B cell (primary cell): ENCODE measurements at regions not wholly inside any gene's neighbourhood (a gene's known extent, or its start where the extent isn't known, plus 50 kb on each side); places are given as distances from the start of the nearest gene placed in this dataset.

ENCODE experiments used
- ATAC-seq: fragments of 200-7000 bp; cut with Tn5 transposase; one replicate; pipeline ENCODE4 v1.10.0; 2021; ENCODE audit warnings: low read depth, mild to moderate bottlenecking, moderate number of reproducible peaks, moderate library complexity
- CTCF ChIA-PET: fragments of 350-600 bp; sonication (Branson Sonifier 250); formaldehyde crosslinking; loops from one replicate; lab custom pipeline; 2021; ENCODE audit warnings: antibody characterized with exemption, inconsistent platforms; lab: Charles Lee
- POLR2A ChIA-PET: fragments of 350-600 bp; sonication (Branson Sonifier 250); formaldehyde crosslinking; loops from one replicate; lab custom pipeline; 2021; ENCODE audit warnings: antibody characterized with exemption; lab: Charles Lee
- DNase-seq: peaks from one replicate; pipeline ENCODE4 v3.0.0; 2013
- H2AFZ ChIP-seq: 2 replicates; pipeline ENCODE4 v1.6.1; 2012; ENCODE audit warnings: mild to moderate bottlenecking, low read depth, low read length; ENCODE audit not compliant: insufficient read depth, poor library complexity, severe bottlenecking
- H3K27ac ChIP-seq, 2 donors: 1 replicate in 1 of 2; 2 replicates in 1 of 2; pipeline ENCODE4 v1.5.1; 2012 to 2013; ENCODE audit warnings: low read length in 2 of 2, mild to moderate bottlenecking in 2 of 2, moderate library complexity in 1 of 2
- H3K27me3 ChIP-seq, 4 experiments: fragments of 200-600 bp in 1 of 4; sonication (generic) in 1 of 4; replicated peaks in 1 of 4; 1 replicate in 2 of 4; 2 replicates in 2 of 4; pipeline versions ENCODE4 v1.6.1 to v1.7.0; 2013 to 2016; ENCODE audit warnings: low read length in 3 of 4, mild to moderate bottlenecking in 2 of 4, mixed read lengths in 1 of 4, moderate library complexity in 1 of 4; ENCODE audit not compliant: insufficient read depth in 4 of 4, control insufficient read depth in 3 of 4; ENCODE audit errors: control extremely low read depth in 1 of 4
- H3K36me3 ChIP-seq, 2 experiments: replicated peaks in 1 of 2; 1 replicate in 1 of 2; 2 replicates in 1 of 2; pipeline versions ENCODE4 v1.6.1 to v1.7.1; 2013; ENCODE audit warnings: low read length in 1 of 2; ENCODE audit not compliant: insufficient read depth in 2 of 2, control insufficient read depth in 1 of 2; ENCODE audit errors: control extremely low read depth in 1 of 2, extremely low read depth in 1 of 2
- H3K4me1 ChIP-seq, 2 donors: fragments of 200-600 bp in 1 of 2; sonication (generic) in 1 of 2; 1 replicate in 1 of 2; 2 replicates in 1 of 2; pipeline versions ENCODE4 v1.5.1 to v1.6.1; 2013 to 2017; ENCODE audit warnings: low read length in 2 of 2; ENCODE audit not compliant: control insufficient read depth in 2 of 2, insufficient read depth in 2 of 2
- H3K4me2 ChIP-seq: replicated peaks from 2 replicates; pipeline ENCODE3; 2012; ENCODE audit warnings: mild to moderate bottlenecking, low read depth, low read length; ENCODE audit not compliant: poor library complexity, severe bottlenecking
- H3K4me3 ChIP-seq, 5 experiments: fragments of 200-600 bp in 1 of 5; sonication (generic) in 1 of 5; 1 replicate in 3 of 5; 2 replicates in 2 of 5; pipeline versions ENCODE4 v1.5.1 to v1.7.0; 2011 to 2016; ENCODE audit warnings: low read length in 4 of 5, mild to moderate bottlenecking in 4 of 5, low read depth in 2 of 5, control low read depth in 1 of 5, moderate library complexity in 1 of 5; ENCODE audit not compliant: insufficient read depth in 1 of 5; ENCODE audit errors: control extremely low read depth in 1 of 5, extremely low read depth in 1 of 5
- H3K79me2 ChIP-seq: fragments of 200-600 bp; sonication (generic); one replicate; pipeline ENCODE4 v1.6.0; 2016; ENCODE audit warnings: low read length; ENCODE audit not compliant: control insufficient read depth, insufficient read depth
- H3K9ac ChIP-seq: fragments of 200-600 bp; sonication (generic); 2 replicates; pipeline ENCODE4 v1.6.1; 2017; ENCODE audit warnings: mild to moderate bottlenecking, low read length, moderate library complexity
- H3K9me3 ChIP-seq, 3 donors: one replicate each; pipeline versions ENCODE4 v1.6.1 to v1.7.1; 2013; ENCODE audit warnings: low read length in 2 of 3; ENCODE audit not compliant: control insufficient read depth in 2 of 3, insufficient read depth in 1 of 3; ENCODE audit errors: control extremely low read depth in 1 of 3
- H4K20me1 ChIP-seq: 2 replicates; pipeline ENCODE4 v1.6.0; 2012; ENCODE audit warnings: mild to moderate bottlenecking, low read length; ENCODE audit not compliant: insufficient read depth, control insufficient read depth, poor library complexity, severe bottlenecking
- H3K27ac Mint-ChIP-seq: one replicate; pipeline ENCODE4 v1.8.0; 2021; ENCODE audit warnings: mixed read lengths
- H3K27me3 Mint-ChIP-seq: one replicate; pipeline ENCODE4 v1.8.0; 2021; ENCODE audit warnings: mixed read lengths
- H3K4me1 Mint-ChIP-seq: one replicate; pipeline ENCODE4 v1.8.0; 2021; ENCODE audit warnings: mixed read lengths
- H3K4me3 Mint-ChIP-seq: one replicate; pipeline ENCODE4 v1.8.0; 2021; ENCODE audit warnings: mixed read lengths
- H3K9me3 Mint-ChIP-seq: one replicate; pipeline ENCODE4 v1.8.0; 2022; ENCODE audit warnings: mixed read lengths; ENCODE audit not compliant: insufficient read depth
- EZH2 ChIP-seq: IDR thresholded peaks from 2 replicates; pipeline ENCODE4 v1.6.1; 2012; ENCODE audit warnings: borderline replicate concordance, low read depth, mild to moderate bottlenecking, moderate library complexity, low read length; ENCODE audit not compliant: insufficient read depth, poor library complexity, severe bottlenecking
- WGBS: methylation state at CpG from one replicate; pipeline ENCODE4 v1.1.5; 2013; ENCODE audit warnings: missing lambda C conversion rate; ENCODE audit not compliant: insufficient coverage; 5-methylcytosine and 5-hydroxymethylcytosine counted together
- intact Hi-C: fragments of 100-400 bp; cut with micrococcal nuclease; formaldehyde crosslinking; loops from one replicate; pipeline ENCODE4 v1.10.0; 2022
- TF ChIP-seq, protein P1 (sequence below): fragments of 200-600 bp; IDR thresholded peaks from one replicate; pipeline ENCODE4 v1.8.0; 2022; ENCODE audit warnings: antibody characterized with exemption, mild to moderate bottlenecking

DNA sequence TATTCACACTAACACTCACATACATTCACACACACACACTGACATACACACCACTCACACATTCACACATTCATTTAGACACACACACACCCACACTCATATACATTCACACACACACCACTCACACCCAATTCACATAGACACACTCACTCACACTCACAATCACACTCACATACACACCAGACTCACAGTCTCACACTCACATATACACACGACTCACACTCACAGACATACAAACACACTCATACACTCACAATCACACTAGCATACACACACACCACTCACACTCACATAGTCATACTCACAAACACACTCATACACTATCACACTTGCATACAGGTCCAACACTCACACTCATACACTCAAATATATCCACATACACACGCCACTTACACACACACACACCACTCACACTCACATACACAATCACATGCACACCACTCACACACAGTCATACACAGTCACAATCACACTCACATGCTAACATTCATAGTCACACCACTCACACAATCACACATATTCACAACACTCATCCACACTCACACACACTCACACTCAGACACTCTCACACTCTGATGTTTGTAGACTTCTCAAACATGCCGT lies 312.6 kb downstream of the SFMBT2 start:
- Mint-ChIP-seq H3K27ac (no peak overlapping the region), H3K4me1 (no peaks in the 10 kb centered on the region), H3K27me3 (no peaks in the 10 kb centered on the region), H3K4me3 (no peak overlapping the region), H3K9me3 (no peaks in the 10 kb centered on the region)
- ChIA-PET POLR2A (no interaction called here), CTCF (no interaction called here)
- DNase-seq (no peak), ATAC-seq (no peak)
- Histone ChIP-seq H2AFZ (no peak overlapping the region), H3K9me3 (no peaks in the 10 kb centered on the region), H3K4me1 (no peaks in the 10 kb centered on the region), H3K36me3 (no peaks in the 10 kb centered on the region), H3K9ac (no peak overlapping the region), H3K27me3 (peaks cover 0 to 4% (median 0%) of the 10 kb centered on the region in 4 experiments), H4K20me1 (no peaks in the 10 kb centered on the region), H3K27ac (no peak overlapping the region), H3K4me3 (no peak overlapping the region), H3K4me2 (no peak overlapping the region), H3K79me2 (no peaks in the 10 kb centered on the region)
- intact Hi-C loops = no loop called here
- TF ChIP-seq, protein P1, sequence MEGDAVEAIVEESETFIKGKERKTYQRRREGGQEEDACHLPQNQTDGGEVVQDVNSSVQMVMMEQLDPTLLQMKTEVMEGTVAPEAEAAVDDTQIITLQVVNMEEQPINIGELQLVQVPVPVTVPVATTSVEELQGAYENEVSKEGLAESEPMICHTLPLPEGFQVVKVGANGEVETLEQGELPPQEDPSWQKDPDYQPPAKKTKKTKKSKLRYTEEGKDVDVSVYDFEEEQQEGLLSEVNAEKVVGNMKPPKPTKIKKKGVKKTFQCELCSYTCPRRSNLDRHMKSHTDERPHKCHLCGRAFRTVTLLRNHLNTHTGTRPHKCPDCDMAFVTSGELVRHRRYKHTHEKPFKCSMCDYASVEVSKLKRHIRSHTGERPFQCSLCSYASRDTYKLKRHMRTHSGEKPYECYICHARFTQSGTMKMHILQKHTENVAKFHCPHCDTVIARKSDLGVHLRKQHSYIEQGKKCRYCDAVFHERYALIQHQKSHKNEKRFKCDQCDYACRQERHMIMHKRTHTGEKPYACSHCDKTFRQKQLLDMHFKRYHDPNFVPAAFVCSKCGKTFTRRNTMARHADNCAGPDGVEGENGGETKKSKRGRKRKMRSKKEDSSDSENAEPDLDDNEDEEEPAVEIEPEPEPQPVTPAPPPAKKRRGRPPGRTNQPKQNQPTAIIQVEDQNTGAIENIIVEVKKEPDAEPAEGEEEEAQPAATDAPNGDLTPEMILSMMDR = no peak
- TF ChIP-seq EZH2 = no peak
- 86% methylated on average over 2 of the region's 3 CpGs for WGBS

DNA sequence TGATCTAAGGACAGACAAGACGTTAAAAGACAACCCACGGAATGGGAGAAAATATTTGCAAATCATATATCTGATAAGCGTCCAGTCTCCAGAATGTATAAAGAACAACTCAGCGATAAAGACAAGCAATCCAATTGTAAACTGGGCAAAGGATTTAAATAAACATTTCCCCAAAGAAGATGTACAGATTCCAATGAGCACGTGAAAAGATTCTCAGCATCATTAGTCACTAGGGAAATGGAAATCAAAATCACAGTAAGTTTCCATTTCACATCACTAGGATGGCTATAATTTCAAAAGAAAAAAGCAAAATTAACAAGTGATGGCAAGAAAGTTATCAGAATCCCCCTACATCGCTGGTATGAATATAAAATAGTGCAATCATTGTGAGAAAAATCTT lies 316.1 kb downstream of the SFMBT2 start:
- peaks cover 0 to 4% (median 0%) of the 10 kb centered on the region in 4 experiments for H3K27me3 ChIP-seq
- no peak overlapping the region for H2AFZ ChIP-seq
- no peak overlapping the region for H3K4me2 ChIP-seq
- no peak overlapping the region for H3K4me3 ChIP-seq
- H3K9me3 ChIP-seq = no peaks in the 10 kb centered on the region
- intact Hi-C loops = no loop called here
- H3K36me3 ChIP-seq = no peaks in the 10 kb centered on the region
- no peak overlapping the region for H3K9ac ChIP-seq
- WGBS = no CpG with 5 or more reads among the region's 6 CpGs
- ATAC-seq (no peak), DNase-seq (no peak)
- H3K27ac ChIP-seq = no peak overlapping the region
- POLR2A ChIA-PET = no interaction called here
- Mint-ChIP-seq H3K4me1 (no peaks in the 10 kb centered on the region), H3K27me3 (no peaks in the 10 kb centered on the region), H3K9me3 (no peaks in the 10 kb centered on the region), H3K27ac (no peak overlapping the region), H3K4me3 (no peak overlapping the region)
- no peaks in the 10 kb centered on the region for H4K20me1 ChIP-seq
- CTCF ChIA-PET = no interaction called here
- TF ChIP-seq, protein P1 = no peak
- TF ChIP-seq EZH2 = no peak
- no peaks in the 10 kb centered on the region for H3K4me1 ChIP-seq
- no peaks in the 10 kb centered on the region for H3K79me2 ChIP-seq
